Activated CD4-positive, alpha-beta memory T cell treated with anti-CD3 and anti-CD28 coated beads for 36 hours (primary cell): ENCODE measurements at regions not wholly inside any gene's neighbourhood (a gene's known extent, or its start where the extent isn't known, plus 50 kb on each side); places are given as distances from the start of the nearest gene placed in this dataset.

ENCODE experiments used
- CTCF ChIA-PET: fragments of 350-600 bp; sonication (Branson Sonifier 250); formaldehyde crosslinking; loops from one replicate; lab custom pipeline; 2021; ENCODE audit warnings: antibody characterized with exemption, inconsistent platforms; lab: Charles Lee
- POLR2A ChIA-PET: fragments of 350-600 bp; sonication (Branson Sonifier 250); formaldehyde crosslinking; loops from one replicate; lab custom pipeline; 2021; ENCODE audit warnings: antibody characterized with exemption; lab: Charles Lee
- DNase-seq: peaks from one replicate; pipeline ENCODE4 v3.0.0-alpha.2; 2020
- H3K27ac Mint-ChIP-seq: one replicate; pipeline ENCODE4 v1.8.0; 2021; ENCODE audit warnings: mixed read lengths
- H3K27me3 Mint-ChIP-seq: one replicate; pipeline ENCODE4 v1.8.0; 2021; ENCODE audit warnings: mixed read lengths
- H3K36me3 Mint-ChIP-seq: one replicate; pipeline ENCODE4 v1.8.0; 2021; ENCODE audit warnings: mixed read lengths
- H3K4me1 Mint-ChIP-seq: one replicate; pipeline ENCODE4 v1.8.0; 2021; ENCODE audit warnings: low read depth, mixed read lengths
- H3K4me3 Mint-ChIP-seq: one replicate; pipeline ENCODE4 v1.8.0; 2021; ENCODE audit warnings: mild to moderate bottlenecking, mixed read lengths
- H3K9me3 Mint-ChIP-seq: one replicate; pipeline ENCODE4 v1.8.0; 2021; ENCODE audit warnings: mixed read lengths
- intact Hi-C: fragments of 100-400 bp; cut with micrococcal nuclease; formaldehyde crosslinking; loops from one replicate; pipeline ENCODE4 v1.15.1; 2023

DNA sequence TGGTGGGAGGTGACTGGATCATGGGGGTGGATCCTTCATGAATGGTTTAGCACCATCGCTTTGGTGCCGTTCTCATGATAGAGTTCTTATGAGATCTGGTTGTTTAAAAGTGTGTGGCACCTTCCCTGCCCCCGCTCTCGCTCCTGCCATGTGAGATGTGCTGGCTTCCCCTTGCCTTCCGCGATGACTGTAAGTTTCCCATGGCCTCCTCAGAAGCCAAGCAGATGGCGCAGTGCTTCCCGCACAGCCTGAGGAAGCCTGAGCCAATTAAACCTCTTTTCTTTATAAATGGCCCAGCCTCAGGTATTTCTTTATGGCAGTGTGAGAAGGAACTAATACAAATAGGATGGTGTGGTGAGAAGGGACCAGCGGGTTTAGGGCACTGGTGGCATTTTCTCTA is 243.3 kb upstream of the CELF2 start:
- H3K9me3 Mint-ChIP-seq, result no peaks in the 10 kb centered on the region
- H3K27ac Mint-ChIP-seq, result no peak overlapping the region
- no peak overlapping the region for H3K4me3 Mint-ChIP-seq
- intact Hi-C loops, result no loop called here
- no peaks in the 10 kb centered on the region for H3K4me1 Mint-ChIP-seq
- H3K27me3 Mint-ChIP-seq, result peaks cover 11% of the 10 kb centered on the region
- H3K36me3 Mint-ChIP-seq, result no peaks in the 10 kb centered on the region
- no peak for DNase-seq
- ChIA-PET CTCF (no interaction called here), POLR2A (no interaction called here)

- H3K27ac Mint-ChIP-seq, result no peak overlapping the region
- CTCF ChIA-PET, result no interaction called here
- POLR2A ChIA-PET, result no interaction called here
- no peak for DNase-seq
- peaks cover 15% of the 10 kb centered on the region for H3K27me3 Mint-ChIP-seq
- H3K36me3 Mint-ChIP-seq, result no peaks in the 10 kb centered on the region
- H3K4me1 Mint-ChIP-seq, result no peaks in the 10 kb centered on the region
- no peak overlapping the region for H3K4me3 Mint-ChIP-seq
- intact Hi-C loops, result no loop called here
- no peaks in the 10 kb centered on the region for H3K9me3 Mint-ChIP-seq
These were observed 241.3 kb upstream of the CELF2 start for GRCh38 chr10:10776363-10776762.

DNA sequence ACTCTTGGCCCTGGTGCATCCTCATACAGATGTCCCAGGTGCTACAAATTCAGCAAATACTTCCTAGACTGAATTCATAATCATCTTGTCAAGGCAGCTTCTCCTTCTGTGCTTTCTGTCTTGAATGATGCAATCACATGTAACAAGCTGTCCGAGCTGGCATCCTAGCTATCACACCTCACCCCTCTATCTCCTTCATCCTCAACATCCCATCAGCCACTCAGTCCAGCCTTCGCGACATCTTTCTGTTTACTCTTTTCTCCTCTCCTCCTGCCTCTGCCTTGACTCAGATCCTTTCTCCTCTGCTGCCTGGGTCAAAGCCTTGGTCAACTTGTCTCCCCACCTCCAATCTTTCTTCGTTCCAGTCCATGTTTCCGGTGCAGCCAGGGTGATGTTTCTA is 240.4 kb upstream of the CELF2 start:
- Mint-ChIP-seq H3K27ac (no peak overlapping the region), H3K36me3 (no peaks in the 10 kb centered on the region), H3K4me1 (no peaks in the 10 kb centered on the region), H3K9me3 (no peaks in the 10 kb centered on the region), H3K27me3 (peaks cover 15% of the 10 kb centered on the region), H3K4me3 (no peak overlapping the region)
- DNase-seq, result no peak
- ChIA-PET POLR2A (no interaction called here), CTCF (no interaction called here)
- intact Hi-C loops, result no loop called here

DNA sequence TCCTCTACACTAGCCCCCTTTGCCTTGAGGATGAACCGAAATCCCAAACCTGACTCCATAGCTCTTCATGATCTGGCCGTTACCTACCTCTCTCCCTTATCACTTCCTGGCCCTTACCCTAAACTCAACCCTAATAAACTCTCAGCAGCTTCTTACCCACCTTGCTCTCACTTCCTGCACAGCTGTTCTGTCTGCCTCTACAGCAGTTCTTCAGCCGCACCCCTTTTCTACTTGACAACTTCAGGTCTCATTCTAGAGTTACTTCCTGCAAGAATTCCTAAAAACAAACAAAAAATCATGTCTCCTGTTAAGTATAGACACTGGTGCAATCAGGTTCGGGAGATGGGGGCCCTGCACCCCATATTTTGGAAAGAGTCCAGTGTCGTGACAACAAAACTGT is 239.9 kb upstream of the CELF2 start:
- Mint-ChIP-seq H3K27me3 (peaks cover 15% of the 10 kb centered on the region), H3K27ac (no peak overlapping the region), H3K4me1 (no peaks in the 10 kb centered on the region), H3K36me3 (no peaks in the 10 kb centered on the region), H3K9me3 (no peaks in the 10 kb centered on the region), H3K4me3 (no peak overlapping the region)
- no peak for DNase-seq
- ChIA-PET CTCF (no interaction called here), POLR2A (no interaction called here)
- intact Hi-C loops, result no loop called here

- intact Hi-C loops, result no loop called here
- ChIA-PET POLR2A (no interaction called here), CTCF (no interaction called here)
- no peak for DNase-seq
- Mint-ChIP-seq H3K27me3 (peaks cover 12% of the 10 kb centered on the region), H3K9me3 (no peaks in the 10 kb centered on the region), H3K36me3 (no peaks in the 10 kb centered on the region), H3K27ac (no peak overlapping the region), H3K4me3 (no peak overlapping the region), H3K4me1 (no peaks in the 10 kb centered on the region)
These were observed 238.7 kb upstream of the CELF2 start for GRCh38 chr10:10778959-10779358.

DNA sequence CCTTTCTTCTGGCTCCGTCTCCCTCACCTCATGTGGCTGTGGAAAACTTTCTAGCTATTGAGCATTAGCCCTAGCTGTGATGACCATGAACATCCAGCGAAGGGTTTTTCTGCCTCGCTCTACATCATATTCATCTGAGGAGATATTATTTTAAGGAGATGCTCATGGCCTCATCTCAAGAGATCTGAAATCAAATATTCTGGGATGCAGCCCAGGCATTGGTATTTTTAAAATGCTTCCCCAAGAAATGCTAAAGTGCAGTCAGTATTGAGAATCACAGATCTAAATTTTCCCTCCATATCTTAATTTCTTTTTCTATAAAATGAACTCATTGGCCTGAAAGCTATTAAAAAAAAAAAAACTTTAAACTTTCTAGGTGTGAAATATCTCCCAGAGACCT is 238.2 kb upstream of the CELF2 start:
- no peak for DNase-seq
- no peaks in the 10 kb centered on the region for H3K4me1 Mint-ChIP-seq
- CTCF ChIA-PET, result no interaction called here
- H3K4me3 Mint-ChIP-seq, result no peak overlapping the region
- POLR2A ChIA-PET, result no interaction called here
- H3K9me3 Mint-ChIP-seq, result no peaks in the 10 kb centered on the region
- no peak overlapping the region for H3K27ac Mint-ChIP-seq
- intact Hi-C loops, result no loop called here
- H3K27me3 Mint-ChIP-seq, result peaks cover 12% of the 10 kb centered on the region
- H3K36me3 Mint-ChIP-seq, result no peaks in the 10 kb centered on the region

- Mint-ChIP-seq H3K9me3 (no peaks in the 10 kb centered on the region), H3K27me3 (peaks cover 12% of the 10 kb centered on the region), H3K27ac (no peak overlapping the region), H3K36me3 (no peaks in the 10 kb centered on the region), H3K4me3 (no peak overlapping the region), H3K4me1 (no peaks in the 10 kb centered on the region)
- CTCF ChIA-PET, result no interaction called here
- intact Hi-C loops, result no loop called here
- no peak for DNase-seq
- POLR2A ChIA-PET, result no interaction called here
These were observed 236.9 kb upstream of the CELF2 start for GRCh38 chr10:10780746-10781145.

GRCh38 chr10:10782603-10783002 is 235.1 kb upstream of the CELF2 start:
- ChIA-PET CTCF (no interaction called here), POLR2A (no interaction called here)
- H3K36me3 Mint-ChIP-seq, result no peaks in the 10 kb centered on the region
- no peak for DNase-seq
- H3K4me1 Mint-ChIP-seq, result no peaks in the 10 kb centered on the region
- peaks cover 4% of the 10 kb centered on the region for H3K27me3 Mint-ChIP-seq
- intact Hi-C loops, result no loop called here
- no peak overlapping the region for H3K27ac Mint-ChIP-seq
- H3K9me3 Mint-ChIP-seq, result no peaks in the 10 kb centered on the region
- H3K4me3 Mint-ChIP-seq, result no peak overlapping the region

- CTCF ChIA-PET, result no interaction called here
These were observed 232.0 kb upstream of the CELF2 start for GRCh38 chr10:10785627-10786026.

DNA sequence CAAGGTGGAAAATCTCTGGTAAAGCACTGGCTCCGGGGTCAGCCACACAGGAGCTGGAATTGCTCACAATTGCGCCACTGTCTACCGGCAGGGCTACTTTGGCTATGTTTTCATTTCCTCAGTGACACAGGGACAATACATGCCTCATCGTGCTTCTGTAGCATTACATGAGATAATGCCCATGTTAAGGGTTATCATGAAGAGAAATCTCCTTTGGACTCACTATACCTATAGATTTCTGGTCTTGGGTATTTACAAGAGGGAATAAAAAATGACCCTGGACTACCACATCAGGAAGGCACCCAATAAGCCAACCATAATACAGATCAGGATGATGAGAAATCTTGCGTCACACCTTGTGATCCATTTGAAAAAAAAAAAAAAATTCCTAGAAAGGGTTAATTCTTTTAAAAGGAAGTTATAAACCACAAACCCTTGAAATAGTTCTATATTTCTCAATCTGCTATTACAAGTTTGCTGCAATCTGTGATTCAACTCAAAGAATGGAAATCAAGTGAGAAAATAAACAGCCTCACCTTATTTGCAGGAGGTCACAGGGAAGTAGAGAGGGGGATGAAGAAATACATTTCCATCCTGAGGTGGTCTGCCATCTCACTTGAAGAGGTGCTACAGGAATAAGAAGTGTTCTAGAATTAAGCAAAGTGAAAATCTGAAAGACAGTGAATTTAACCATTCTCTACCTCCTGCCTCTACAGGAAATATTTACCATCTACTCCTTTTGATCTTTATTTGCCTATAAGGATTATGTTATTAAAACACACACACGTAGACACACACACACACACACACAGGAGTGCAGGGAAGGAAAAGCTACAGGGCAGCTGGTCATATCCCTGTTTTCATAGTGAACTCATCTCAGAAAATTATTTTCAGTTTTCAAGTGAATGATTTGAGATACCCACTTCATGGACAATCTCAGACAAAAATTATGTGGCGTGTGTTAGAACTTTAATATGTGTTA is 231.3 kb upstream of the CELF2 start:
- DNase-seq, result no peak
- H3K4me3 Mint-ChIP-seq, result no peak overlapping the region
- H3K27me3 Mint-ChIP-seq, result no peaks in the 10 kb centered on the region
- CTCF ChIA-PET, result no interaction called here
- no peaks in the 10 kb centered on the region for H3K36me3 Mint-ChIP-seq
- intact Hi-C loops, result no loop called here
- POLR2A ChIA-PET, result no interaction called here
- H3K27ac Mint-ChIP-seq, result no peak overlapping the region
- H3K9me3 Mint-ChIP-seq, result no peaks in the 10 kb centered on the region
- no peaks in the 10 kb centered on the region for H3K4me1 Mint-ChIP-seq

More at GRCh38 chr10:10785627-10786026, 232.0 kb upstream of the CELF2 start:
- Mint-ChIP-seq H3K36me3 (no peaks in the 10 kb centered on the region), H3K4me1 (no peaks in the 10 kb centered on the region), H3K27ac (no peak overlapping the region), H3K27me3 (no peaks in the 10 kb centered on the region), H3K4me3 (no peak overlapping the region), H3K9me3 (no peaks in the 10 kb centered on the region)
- POLR2A ChIA-PET, result no interaction called here
- intact Hi-C loops, result no loop called here
- DNase-seq, result no peak

DNA sequence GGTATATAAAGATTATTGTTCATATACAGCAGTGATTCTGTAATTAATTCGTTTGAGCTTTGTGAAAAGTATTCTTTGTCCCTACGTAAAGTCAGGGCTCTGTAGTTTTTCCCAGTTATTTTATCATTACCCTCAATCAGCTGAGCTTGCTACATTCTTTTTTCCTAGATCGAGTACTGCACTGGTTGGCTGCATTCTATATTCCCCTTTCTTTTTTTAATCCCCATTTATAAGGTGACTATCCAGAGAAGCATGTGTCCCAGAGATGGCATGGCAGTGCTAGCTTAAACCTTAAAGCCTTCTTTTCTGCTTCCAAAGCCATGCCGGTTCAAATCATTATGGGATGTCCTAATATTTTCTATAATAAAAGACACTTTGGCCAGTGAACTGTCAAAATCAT is 230.1 kb upstream of the CELF2 start:
- no peaks in the 10 kb centered on the region for H3K9me3 Mint-ChIP-seq
- peaks cover 3% of the 10 kb centered on the region for H3K27me3 Mint-ChIP-seq
- intact Hi-C loops, result no loop called here
- CTCF ChIA-PET, result no interaction called here
- no peaks in the 10 kb centered on the region for H3K4me1 Mint-ChIP-seq
- no peaks in the 10 kb centered on the region for H3K36me3 Mint-ChIP-seq
- DNase-seq, result no peak
- H3K27ac Mint-ChIP-seq, result no peak overlapping the region
- POLR2A ChIA-PET, result no interaction called here
- H3K4me3 Mint-ChIP-seq, result no peak overlapping the region

DNA sequence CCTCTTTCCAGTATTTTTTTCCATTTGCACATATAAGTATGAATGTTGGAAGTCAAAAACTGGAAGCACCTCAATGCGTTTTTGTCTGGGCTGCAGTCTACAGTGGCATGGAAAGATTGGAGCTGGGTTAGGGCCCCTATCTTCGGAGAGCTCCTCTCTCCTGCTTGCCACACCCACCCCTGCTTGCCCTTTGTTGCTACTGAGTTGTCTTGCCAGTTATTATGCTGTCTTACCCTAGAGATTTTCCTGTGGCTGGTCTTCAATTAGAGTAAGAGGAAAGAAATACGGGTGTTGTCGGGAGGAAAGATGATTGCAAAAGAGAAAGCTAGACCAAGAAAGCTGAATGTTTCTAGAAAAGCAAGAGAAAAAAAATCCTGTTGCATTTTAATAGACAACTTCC is 228.9 kb upstream of the CELF2 start:
- intact Hi-C loops, result no loop called here
- Mint-ChIP-seq H3K36me3 (no peaks in the 10 kb centered on the region), H3K4me3 (no peak overlapping the region), H3K27ac (no peak overlapping the region), H3K9me3 (no peaks in the 10 kb centered on the region), H3K27me3 (peaks cover 6% of the 10 kb centered on the region), H3K4me1 (no peaks in the 10 kb centered on the region)
- ChIA-PET POLR2A (no interaction called here), CTCF (interaction anchor here (0.5 kb wide), 1 partner anchor 74 kb away, joined by 4 read pairs; no protein-coding TSS in a partner anchor)
- no peak for DNase-seq

GRCh38 chr10:10791869-10792268 is 225.8 kb upstream of the CELF2 start:
- no peak overlapping the region for H3K27ac Mint-ChIP-seq
- CTCF ChIA-PET, result no interaction called here
- POLR2A ChIA-PET, result no interaction called here
- H3K36me3 Mint-ChIP-seq, result no peaks in the 10 kb centered on the region
- no peak for DNase-seq
- intact Hi-C loops, result no loop called here
- H3K4me1 Mint-ChIP-seq, result no peaks in the 10 kb centered on the region
- H3K27me3 Mint-ChIP-seq, result peaks cover 9% of the 10 kb centered on the region
- H3K9me3 Mint-ChIP-seq, result no peaks in the 10 kb centered on the region
- no peak overlapping the region for H3K4me3 Mint-ChIP-seq
